ENCODE measurements at regions not wholly inside any gene's neighbourhood (a gene's known extent, or its start where the extent isn't known, plus 50 kb on each side); places are given as distances from the start of the nearest gene placed in this dataset.

DNA sequence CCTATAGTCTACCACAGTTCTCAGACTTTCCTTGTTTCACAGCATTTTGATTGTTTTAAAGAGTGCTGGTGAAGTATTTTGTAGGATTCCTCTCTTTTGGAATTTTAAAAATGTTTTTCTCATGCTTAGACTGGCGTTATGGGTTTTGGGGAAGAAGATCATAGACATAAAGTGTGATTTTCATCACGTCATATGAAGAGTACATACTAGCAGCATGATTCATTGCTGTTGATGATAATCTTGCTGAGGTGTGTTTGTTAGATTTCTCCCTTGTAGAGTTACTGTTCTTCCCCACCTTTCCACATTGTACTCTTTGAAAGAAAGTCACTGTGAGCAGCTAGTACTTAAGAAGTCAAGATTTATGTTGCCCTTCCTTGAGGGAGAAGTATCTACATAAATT lies 396.1 kb upstream of the GNPDA2 start:
- Histone ChIP-seq H3K9me3 (no peaks in the 10 kb centered on the region), H3K4me1 (no peaks in the 10 kb centered on the region), H3K36me3 (no peaks in the 10 kb centered on the region), H3K27ac (no peak overlapping the region), H3K27me3 (no peaks in the 10 kb centered on the region), H3K4me3 (no peak overlapping the region)
- DNase-seq: no peak
- TF ChIP-seq, protein P1, sequence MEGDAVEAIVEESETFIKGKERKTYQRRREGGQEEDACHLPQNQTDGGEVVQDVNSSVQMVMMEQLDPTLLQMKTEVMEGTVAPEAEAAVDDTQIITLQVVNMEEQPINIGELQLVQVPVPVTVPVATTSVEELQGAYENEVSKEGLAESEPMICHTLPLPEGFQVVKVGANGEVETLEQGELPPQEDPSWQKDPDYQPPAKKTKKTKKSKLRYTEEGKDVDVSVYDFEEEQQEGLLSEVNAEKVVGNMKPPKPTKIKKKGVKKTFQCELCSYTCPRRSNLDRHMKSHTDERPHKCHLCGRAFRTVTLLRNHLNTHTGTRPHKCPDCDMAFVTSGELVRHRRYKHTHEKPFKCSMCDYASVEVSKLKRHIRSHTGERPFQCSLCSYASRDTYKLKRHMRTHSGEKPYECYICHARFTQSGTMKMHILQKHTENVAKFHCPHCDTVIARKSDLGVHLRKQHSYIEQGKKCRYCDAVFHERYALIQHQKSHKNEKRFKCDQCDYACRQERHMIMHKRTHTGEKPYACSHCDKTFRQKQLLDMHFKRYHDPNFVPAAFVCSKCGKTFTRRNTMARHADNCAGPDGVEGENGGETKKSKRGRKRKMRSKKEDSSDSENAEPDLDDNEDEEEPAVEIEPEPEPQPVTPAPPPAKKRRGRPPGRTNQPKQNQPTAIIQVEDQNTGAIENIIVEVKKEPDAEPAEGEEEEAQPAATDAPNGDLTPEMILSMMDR (IDR thresholded peaks at IDR 0.05): no peak
- intact Hi-C loops (cut with DNase I): no loop called here
- no peak for ATAC-seq

DNA sequence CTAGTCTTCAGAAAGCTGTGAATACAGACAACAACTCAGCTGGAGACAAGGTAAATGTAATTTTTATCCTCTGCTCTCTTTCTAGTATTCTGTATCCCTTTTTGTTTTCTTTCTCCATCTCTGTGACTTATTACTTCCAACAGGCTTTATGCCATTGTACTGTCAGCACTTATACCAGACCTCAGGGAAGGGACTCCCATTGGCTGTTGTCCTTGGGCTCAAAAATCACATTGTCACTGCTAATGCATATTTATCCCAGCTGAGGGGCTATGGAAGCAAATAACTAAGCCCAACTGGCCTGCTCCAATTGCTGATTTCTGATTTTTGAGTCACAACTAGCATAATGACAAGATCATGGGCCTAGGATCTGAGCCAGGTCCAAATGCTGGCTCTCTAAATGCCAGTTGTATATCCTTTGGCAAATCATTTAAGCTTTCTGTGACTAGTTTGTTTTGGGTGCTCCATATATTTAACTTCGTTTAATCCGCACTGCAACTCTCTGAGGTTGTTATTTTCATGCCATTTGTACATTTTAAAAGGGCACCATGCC lies 395.1 kb upstream of the GNPDA2 start:
- DNase-seq (no peak), ATAC-seq (no peak)
- Histone ChIP-seq H3K9me3 (no peaks in the 10 kb centered on the region), H3K4me1 (no peaks in the 10 kb centered on the region), H3K27me3 (no peaks in the 10 kb centered on the region), H3K36me3 (no peaks in the 10 kb centered on the region), H3K27ac (no peak overlapping the region), H3K4me3 (no peak overlapping the region)
- intact Hi-C loops (cut with DNase I): no loop called here
- TF ChIP-seq, protein P1 (IDR thresholded peaks at IDR 0.05): no peak

DNA sequence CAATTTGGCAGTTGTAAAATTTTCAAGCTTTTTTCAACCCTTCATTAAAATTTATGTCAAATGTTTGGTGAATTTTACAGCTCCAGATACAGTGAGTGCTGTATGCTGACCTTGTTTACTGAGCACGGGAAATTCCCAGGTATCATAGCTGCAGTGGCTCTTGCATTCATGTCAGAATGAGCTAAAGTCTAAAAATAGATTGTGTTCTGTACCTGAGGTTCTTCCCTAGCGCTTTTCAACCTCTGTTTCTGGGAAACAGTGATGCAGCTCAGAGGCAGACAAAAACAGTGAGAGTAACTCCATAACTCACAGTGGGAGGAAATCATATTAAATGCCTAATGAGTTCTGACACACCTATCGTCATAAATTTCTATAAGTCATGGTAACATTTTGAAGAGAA lies 393.8 kb upstream of the GNPDA2 start:
- no peaks in the 10 kb centered on the region for H3K4me1 ChIP-seq
- no peak overlapping the region for H3K4me3 ChIP-seq
- no peaks in the 10 kb centered on the region for H3K9me3 ChIP-seq
- TF ChIP-seq, protein P1 (IDR thresholded peaks at IDR 0.05): no peak
- DNase-seq (no peak), ATAC-seq (no peak)
- no peak overlapping the region for H3K27ac ChIP-seq
- no peaks in the 10 kb centered on the region for H3K36me3 ChIP-seq
- intact Hi-C loops (cut with DNase I): no loop called here
- H3K27me3 ChIP-seq: no peaks in the 10 kb centered on the region

DNA sequence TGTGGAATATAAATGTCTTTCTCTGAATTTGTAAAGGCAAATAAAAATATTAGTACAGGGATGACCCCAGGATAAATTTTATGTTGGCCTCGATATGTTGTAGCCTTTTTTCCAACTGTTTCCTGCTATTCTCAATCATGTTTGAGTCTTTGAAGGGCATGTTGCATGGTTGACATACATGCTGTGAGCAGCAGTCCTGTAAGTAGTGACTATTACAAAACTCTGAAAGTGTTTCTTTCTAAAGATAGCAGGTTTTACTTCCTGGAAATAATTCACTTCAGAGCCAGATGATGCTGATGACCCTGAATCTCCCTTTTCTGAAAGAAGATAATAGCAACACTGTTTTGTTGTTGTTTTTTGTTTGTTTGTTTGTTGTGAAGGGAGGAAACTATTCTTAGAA lies 393.0 kb upstream of the GNPDA2 start:
- no peak for ATAC-seq
- no peak overlapping the region for H3K27ac ChIP-seq
- H3K9me3 ChIP-seq: no peaks in the 10 kb centered on the region
- no peaks in the 10 kb centered on the region for H3K4me1 ChIP-seq
- H3K36me3 ChIP-seq: no peaks in the 10 kb centered on the region
- intact Hi-C loops (cut with DNase I): no loop called here
- H3K4me3 ChIP-seq: no peak overlapping the region
- no peak for DNase-seq
- H3K27me3 ChIP-seq: no peaks in the 10 kb centered on the region
- TF ChIP-seq, protein P1 (IDR thresholded peaks at IDR 0.05): no peak

DNA sequence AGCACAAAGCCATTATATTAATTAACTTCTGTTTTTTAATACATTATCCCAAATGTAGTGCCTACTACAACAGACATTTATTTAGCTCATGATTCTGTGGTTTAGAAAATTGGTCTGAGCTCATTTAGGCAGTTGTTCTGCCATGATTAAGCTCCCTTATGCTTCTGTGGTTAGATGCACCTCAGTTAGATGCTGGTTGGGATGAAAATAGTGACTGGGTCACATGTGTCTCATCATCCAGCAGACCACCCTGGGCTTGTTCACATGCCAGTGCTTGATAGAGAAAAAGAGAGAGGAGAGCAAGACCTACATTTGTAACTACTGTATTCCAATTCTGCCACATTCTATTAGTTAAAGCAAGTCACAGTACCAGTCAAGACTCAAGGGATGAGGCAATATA lies 376.4 kb upstream of the GNPDA2 start:
- intact Hi-C loops (cut with DNase I): no loop called here
- TF ChIP-seq, protein P1 (IDR thresholded peaks at IDR 0.05): no peak
- no peaks in the 10 kb centered on the region for H3K36me3 ChIP-seq
- H3K9me3 ChIP-seq: no peaks in the 10 kb centered on the region
- H3K27ac ChIP-seq: no peak overlapping the region
- ATAC-seq (no peak), DNase-seq (no peak)
- no peaks in the 10 kb centered on the region for H3K27me3 ChIP-seq
- H3K4me3 ChIP-seq: no peak overlapping the region
- H3K4me1 ChIP-seq: no peaks in the 10 kb centered on the region

All from upper lobe of right lung (tissue), 1 donor.